C4-2B (cell line): ENCODE measurements at regions not wholly inside any gene's neighbourhood (a gene's known extent, or its start where the extent isn't known, plus 50 kb on each side); places are given as distances from the start of the nearest gene placed in this dataset.
"Not testable (repeated sequence)": the region's sequence is repeated elsewhere in the genome, so short reads cannot be mapped to it uniquely, and the experiment has no call there.

Experiments
- H3K27ac ChIP-seq: fragments of 450-650 bp; 2 replicates; pipeline ENCODE4 v1.5.1; 2017
- ZFX ChIP-seq: fragments of 450-650 bp; IDR thresholded peaks from 2 replicates; pipeline ENCODE4 v1.6.1; 2017
- TF ChIP-seq, protein P1 (sequence below): fragments of 450-650 bp; conservative IDR thresholded peaks from 2 replicates; pipeline ENCODE4 v1.5.1; 2017; ENCODE audit warnings: mild to moderate bottlenecking

DNA sequence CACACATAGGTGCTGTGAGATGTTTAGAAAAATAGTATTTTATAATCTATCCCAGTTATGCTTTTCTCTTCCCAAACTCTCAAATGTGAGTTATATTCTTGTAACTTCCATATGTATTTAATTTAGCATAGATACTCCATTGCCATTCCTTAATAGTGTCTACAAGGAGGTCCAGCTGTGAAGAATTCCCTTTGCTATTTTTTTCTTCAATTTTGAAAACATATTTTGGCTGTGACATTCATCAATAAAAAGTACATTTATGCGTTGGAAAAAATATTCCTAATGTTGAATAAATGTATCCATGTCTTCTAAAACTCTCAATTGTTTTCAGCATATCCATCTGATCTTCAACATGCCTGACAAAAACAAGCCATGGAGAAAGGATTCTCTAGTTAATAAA, 1402.0 kb upstream of the SEL1L start:
- H3K27ac ChIP-seq, result no peak overlapping the region
- TF ChIP-seq, protein P1, sequence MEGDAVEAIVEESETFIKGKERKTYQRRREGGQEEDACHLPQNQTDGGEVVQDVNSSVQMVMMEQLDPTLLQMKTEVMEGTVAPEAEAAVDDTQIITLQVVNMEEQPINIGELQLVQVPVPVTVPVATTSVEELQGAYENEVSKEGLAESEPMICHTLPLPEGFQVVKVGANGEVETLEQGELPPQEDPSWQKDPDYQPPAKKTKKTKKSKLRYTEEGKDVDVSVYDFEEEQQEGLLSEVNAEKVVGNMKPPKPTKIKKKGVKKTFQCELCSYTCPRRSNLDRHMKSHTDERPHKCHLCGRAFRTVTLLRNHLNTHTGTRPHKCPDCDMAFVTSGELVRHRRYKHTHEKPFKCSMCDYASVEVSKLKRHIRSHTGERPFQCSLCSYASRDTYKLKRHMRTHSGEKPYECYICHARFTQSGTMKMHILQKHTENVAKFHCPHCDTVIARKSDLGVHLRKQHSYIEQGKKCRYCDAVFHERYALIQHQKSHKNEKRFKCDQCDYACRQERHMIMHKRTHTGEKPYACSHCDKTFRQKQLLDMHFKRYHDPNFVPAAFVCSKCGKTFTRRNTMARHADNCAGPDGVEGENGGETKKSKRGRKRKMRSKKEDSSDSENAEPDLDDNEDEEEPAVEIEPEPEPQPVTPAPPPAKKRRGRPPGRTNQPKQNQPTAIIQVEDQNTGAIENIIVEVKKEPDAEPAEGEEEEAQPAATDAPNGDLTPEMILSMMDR, result no peak
- no peak for TF ChIP-seq ZFX

DNA sequence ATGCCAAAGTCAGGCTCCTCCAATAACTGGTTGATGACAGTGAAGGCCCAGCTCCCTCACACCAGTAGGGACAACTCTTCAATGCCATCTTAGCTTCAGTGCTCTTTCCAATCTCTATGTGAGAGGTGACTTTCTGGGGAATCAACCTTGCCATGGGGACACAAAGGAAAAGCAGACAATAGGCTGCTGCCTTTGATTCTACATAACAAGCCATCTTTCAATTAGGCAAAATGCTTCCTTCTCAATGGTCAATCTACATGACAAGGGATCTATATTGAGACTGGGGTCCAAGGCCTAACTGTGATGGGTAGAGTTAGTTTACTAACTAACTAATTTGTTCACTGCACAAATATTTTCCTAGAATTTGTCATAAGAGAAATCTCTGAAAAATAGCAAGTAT, 1417.5 kb upstream of the SEL1L start:
- TF ChIP-seq, protein P1, result no peak
- no peak for TF ChIP-seq ZFX
- H3K27ac ChIP-seq, result no peak overlapping the region

DNA sequence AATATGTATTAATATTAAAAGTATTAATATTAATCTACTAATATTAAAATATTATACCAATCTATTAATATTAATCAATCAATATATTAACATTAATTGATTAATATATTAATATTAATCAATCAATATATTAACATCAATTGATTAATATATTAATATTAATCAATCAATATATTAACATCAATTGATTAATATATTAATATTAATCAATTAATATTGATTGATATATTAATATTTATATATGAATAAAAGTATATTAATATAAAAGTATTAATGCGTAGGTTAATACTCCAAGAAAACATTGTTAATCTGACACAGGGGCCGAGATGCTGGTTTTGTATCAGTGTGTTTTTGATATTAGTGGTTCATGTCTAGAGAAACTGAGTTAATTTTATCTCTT, 1430.1 kb upstream of the SEL1L start:
- TF ChIP-seq, protein P1, result no peak
- no peak for TF ChIP-seq ZFX
- H3K27ac ChIP-seq, result no peak overlapping the region

DNA sequence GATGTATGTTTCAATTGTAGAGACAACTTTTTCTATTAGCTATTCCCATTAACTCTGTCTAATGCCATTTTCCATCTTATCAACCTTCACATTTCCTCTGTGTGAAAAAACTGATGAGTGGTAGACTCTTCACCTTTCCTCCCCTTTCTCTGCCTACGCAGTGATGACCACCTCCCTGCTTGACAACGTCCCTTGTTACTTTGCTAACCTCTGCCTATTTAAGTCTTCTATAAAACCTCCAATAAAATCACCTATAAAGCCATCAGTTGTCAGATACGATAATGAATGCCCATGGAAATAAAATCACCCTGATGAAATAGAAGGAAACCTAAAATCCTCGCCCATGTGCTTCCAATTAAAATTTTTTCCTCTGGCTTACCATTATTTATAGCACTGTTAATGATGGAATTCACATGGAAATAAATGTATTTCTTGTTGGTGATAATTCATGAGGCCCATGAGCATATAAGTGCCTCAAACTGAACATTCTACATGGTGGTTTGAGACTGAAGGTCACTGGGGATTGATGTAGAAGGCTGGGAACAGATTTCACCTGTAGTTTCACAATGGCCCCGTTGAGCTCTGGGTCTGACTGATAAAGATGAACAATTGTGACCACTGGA, 1454.0 kb upstream of the SEL1L start:
- no peak for TF ChIP-seq ZFX
- TF ChIP-seq, protein P1, result no peak
- H3K27ac ChIP-seq, result no peak overlapping the region

DNA sequence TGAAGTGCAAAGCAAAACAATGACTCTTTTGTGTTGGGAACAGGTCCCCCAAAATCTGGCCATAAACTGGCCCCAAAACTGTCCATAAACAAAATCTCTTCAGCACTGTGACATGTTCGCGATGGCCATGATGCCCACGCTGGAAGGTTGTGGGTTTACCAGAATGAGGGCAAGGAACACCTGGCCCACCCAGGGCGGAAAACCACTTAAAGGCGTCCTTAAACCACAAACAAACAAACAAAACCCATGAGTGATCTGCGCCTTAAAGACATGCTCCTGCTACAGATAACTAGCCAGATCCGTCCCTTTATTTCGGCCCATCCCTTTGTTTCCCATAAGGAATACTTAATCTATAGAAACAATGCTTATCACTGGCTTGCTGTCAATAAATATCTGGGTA, 1460.9 kb upstream of the SEL1L start:
- not testable (repeated sequence) for H3K27ac ChIP-seq

DNA sequence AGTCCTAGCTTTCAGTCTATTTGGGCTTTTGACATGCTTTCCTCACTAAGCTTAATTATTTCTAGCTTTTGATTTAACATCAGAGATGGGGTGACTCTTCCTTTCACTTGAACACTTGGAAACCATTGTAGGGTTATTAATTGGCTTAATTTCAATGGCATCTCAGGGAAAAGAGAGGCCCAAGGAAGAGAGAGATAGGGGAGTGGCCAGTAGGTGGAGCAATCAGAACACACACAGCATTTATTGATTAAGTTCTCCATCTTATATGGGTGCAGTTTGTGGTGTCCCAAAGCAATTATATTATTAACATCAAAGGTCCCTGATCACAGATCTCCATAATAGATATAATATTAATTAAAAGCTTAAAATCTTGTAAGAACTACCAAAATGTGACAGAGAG, 1466.1 kb upstream of the SEL1L start:
- no peak for TF ChIP-seq ZFX
- TF ChIP-seq, protein P1, result peak; percentile 61
- no peak overlapping the region for H3K27ac ChIP-seq

DNA sequence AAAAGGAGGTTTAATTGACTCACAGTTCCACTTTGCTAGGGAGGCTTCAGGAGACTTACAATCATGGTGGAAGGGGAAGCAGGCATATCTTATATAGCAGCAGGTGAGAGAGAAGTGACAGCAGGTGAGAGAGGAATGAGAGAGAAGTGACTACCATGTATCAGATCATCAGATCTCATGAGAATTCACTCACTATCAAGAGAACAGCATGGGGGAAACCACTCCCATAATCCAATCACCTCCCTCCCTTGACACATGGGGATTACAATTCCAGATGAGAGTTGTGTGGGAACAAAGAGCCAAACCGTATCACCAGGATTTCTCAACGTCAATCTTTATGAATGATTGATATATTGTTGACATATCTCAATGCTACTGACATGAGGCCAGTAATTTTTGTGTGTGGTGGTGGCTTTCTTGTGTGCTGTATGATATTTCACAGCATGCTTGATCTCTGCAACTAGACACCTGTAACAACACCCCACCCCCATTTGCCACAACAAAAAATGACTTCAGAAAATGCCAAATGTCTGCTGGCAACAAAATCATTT, 1470.9 kb upstream of the SEL1L start:
- TF ChIP-seq ZFX, result no peak
- TF ChIP-seq, protein P1, result no peak
- no peak overlapping the region for H3K27ac ChIP-seq

DNA sequence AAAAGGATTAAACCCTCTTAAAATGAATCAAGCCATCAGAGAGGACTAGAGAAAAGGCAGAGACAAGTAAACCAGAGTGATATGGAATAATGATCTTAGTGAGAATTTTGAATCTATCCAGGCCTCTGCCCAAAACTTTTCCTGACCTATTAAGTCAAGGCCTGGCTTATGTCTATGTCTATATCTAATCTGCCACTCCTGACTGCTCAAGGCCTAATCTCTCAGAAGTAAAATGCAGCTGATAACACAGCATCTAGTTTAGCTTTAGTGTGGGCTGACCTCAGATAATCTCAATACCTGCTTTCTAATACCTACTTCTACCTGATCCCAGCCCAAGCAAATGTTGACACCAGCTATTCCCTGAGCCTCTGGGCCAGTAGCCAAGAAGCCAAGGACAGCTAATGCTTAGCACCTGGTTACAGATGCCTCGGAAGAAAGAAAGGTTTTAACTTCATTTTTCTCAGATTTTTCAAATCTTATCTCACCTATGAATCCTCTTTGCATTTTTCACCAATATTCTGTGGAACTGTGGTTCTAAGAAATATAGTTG, 1472.5 kb upstream of the SEL1L start:
- TF ChIP-seq, protein P1, result no peak
- TF ChIP-seq ZFX, result no peak
- H3K27ac ChIP-seq, result no peak overlapping the region

DNA sequence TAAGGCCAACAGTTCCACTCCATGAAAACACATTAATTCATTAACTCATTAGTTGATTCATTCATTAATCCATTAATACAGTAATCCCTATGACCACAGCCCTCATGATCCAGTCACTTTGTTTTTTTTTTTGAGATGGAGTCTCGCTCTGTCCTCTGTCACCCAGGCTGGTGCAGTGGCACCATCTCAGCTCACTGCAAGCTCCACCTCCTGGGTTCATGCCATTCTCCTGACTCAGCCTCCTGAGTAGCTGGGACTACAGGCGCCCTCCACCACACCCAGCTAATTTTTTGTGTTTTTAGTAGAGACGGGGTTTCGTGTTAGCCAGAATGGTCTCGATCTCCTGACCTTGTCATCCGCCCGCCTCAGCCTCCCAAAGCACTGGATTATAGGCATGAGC, 1473.4 kb upstream of the SEL1L start:
- H3K27ac ChIP-seq, result not testable (repeated sequence)
